ENCODE measurements at regions not wholly inside any gene's neighbourhood (a gene's known extent, or its start where the extent isn't known, plus 50 kb on each side); places are given as distances from the start of the nearest gene placed in this dataset.

GRCh38 chr2:129233751-129234406 lies 745.6 kb upstream of the RAB6C start:
- no peak for DNase-seq (ENCODE audit: extremely low read depth, low read depth, low spot score)

GRCh38 chr2:129236601-129237000 lies 742.9 kb upstream of the RAB6C start:
- DNase-seq (ENCODE audit: extremely low read depth, low read depth, low spot score): no peak

- DNase-seq (ENCODE audit: extremely low read depth, low read depth, low spot score): no peak
These were observed 741.3 kb upstream of the RAB6C start for GRCh38 chr2:129237966-129238725.

GRCh38 chr2:129239141-129239540 lies 740.3 kb upstream of the RAB6C start:
- no peak for DNase-seq (ENCODE audit: extremely low read depth, low read depth, low spot score)

- no peak for DNase-seq (ENCODE audit: extremely low read depth, low read depth, low spot score)
These were observed 739.4 kb upstream of the RAB6C start for GRCh38 chr2:129240061-129240460.

- DNase-seq (ENCODE audit: extremely low read depth, low read depth, low spot score): no peak
These were observed 737.2 kb upstream of the RAB6C start for GRCh38 chr2:129242269-129242668.

- DNase-seq (ENCODE audit: extremely low read depth, low read depth, low spot score): no peak
These were observed 731.7 kb upstream of the RAB6C start for GRCh38 chr2:129247751-129248150.

GRCh38 chr2:129248198-129248597 lies 731.3 kb upstream of the RAB6C start:
- DNase-seq (ENCODE audit: extremely low read depth, low read depth, low spot score): no peak

- no peak for DNase-seq (ENCODE audit: extremely low read depth, low read depth, low spot score)
These were observed 726.5 kb upstream of the RAB6C start for GRCh38 chr2:129252781-129253460.

- no peak for DNase-seq (ENCODE audit: extremely low read depth, low read depth, low spot score)
These were observed 726.0 kb upstream of the RAB6C start for GRCh38 chr2:129253461-129253812.

- no peak for DNase-seq (ENCODE audit: extremely low read depth, low read depth, low spot score)
These were observed 724.7 kb upstream of the RAB6C start for GRCh38 chr2:129254718-129255117.

GRCh38 chr2:129255610-129256313 lies 723.7 kb upstream of the RAB6C start:
- no peak for DNase-seq (ENCODE audit: extremely low read depth, low read depth, low spot score)

- DNase-seq (ENCODE audit: extremely low read depth, low read depth, low spot score): no peak
These were observed 722.8 kb upstream of the RAB6C start for GRCh38 chr2:129256642-129257041.

GRCh38 chr2:129262934-129263333 lies 716.5 kb upstream of the RAB6C start:
- DNase-seq (ENCODE audit: extremely low read depth, low read depth, low spot score): no peak

- no peak for DNase-seq (ENCODE audit: extremely low read depth, low read depth, low spot score)
These were observed 715.5 kb upstream of the RAB6C start for GRCh38 chr2:129263939-129264338.

GRCh38 chr2:129267559-129267958 lies 711.9 kb upstream of the RAB6C start:
- no peak for DNase-seq (ENCODE audit: extremely low read depth, low read depth, low spot score)

GRCh38 chr2:129273266-129274037 lies 706.0 kb upstream of the RAB6C start:
- DNase-seq (ENCODE audit: extremely low read depth, low read depth, low spot score): no peak

GRCh38 chr2:129274038-129274415 lies 705.4 kb upstream of the RAB6C start:
- no peak for DNase-seq (ENCODE audit: extremely low read depth, low read depth, low spot score)

GRCh38 chr2:129274918-129275317 lies 704.5 kb upstream of the RAB6C start:
- DNase-seq (ENCODE audit: extremely low read depth, low read depth, low spot score): no peak

- no peak for DNase-seq (ENCODE audit: extremely low read depth, low read depth, low spot score)
These were observed 703.8 kb upstream of the RAB6C start for GRCh38 chr2:129275706-129276105.
